HG03439 (cell line): ENCODE measurements at regions not wholly inside any gene's neighbourhood (a gene's known extent, or its start where the extent isn't known, plus 50 kb on each side); places are given as distances from the start of the nearest gene placed in this dataset.

Source experiments
- ATAC-seq: cut with Tn5 transposase; IDR thresholded peaks from one replicate; pipeline ENCODE4 v1.9.1; 2021; ENCODE audit warnings: mild to moderate bottlenecking, moderate library complexity; ENCODE audit not compliant: unreplicated experiment

DNA sequence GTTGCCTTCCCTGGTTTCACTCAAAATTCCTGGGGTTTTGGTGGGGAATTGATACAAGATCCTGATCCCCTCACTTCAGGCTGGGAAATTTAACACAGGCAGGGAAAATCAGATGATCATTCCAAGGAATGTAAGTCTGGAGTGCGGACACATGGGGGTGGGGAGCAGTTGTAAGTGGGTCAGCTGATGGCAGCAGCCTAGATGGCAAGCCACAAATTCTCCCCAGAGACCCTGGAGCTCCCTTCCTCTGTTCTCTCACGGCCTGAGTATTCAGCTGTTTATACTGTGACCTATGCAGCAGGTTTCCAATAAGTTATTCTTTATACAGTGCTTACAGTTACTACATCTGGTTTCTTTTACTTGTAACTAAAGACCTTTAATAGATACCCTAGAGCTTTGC lies 144.9 kb downstream of the SH3BGRL2 start:
- ATAC-seq, result no peak

DNA sequence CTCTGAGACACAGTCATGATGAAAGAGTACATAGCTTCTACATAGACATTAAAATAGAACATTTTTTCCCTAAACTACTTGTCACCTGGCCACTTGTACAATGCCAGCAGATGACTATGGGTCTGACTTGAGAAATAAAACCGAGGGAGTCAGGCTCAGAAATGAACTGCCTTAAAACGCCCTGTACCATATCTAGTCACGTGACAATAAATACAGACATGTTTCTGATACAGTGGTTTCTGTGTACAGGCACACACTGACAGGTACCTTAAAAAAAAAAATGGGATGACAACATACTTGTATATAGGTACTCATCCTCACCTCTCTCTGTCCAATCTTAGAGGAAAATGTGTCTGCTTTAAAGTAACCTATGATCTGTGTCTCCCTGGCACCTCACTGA lies 144.1 kb downstream of the SH3BGRL2 start:
- no peak for ATAC-seq

DNA sequence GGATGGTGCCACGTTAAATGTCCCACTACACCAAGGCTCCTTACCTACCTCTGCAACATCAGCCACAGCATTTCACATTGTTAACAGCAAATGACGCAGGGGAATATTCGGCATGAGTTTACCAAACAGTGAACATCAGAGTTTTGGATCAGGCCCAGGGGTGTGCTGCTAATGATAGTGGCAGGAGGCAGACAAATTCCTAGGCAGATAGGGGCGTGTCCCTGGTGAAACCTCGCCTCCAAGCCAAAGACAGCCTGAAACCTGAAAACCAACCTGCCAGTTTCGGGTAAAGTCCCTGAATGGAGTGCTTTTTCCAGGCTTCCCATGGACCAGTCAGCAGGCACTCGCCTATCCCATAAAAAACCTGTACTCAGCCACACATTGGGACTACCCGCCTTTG lies 133.6 kb downstream of the SH3BGRL2 start:
- ATAC-seq, result no peak

DNA sequence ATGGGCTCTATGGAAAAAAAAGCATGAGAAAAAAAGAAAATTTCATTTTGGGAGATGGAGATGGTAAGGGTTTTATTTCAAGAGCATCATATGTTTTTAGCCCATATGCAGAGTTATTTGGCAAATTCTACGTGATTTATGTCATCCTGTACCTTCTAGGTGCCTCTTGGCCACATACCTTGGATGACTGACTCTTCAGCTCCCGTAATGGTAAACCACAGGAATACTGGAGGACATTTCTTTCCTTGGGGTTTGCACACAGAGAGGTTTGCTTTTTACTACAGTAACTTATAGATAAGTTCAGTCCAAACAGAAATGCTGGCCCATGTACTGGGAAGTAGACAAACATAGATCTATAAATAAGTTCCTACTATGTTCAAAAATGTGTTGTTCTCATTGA lies 132.2 kb downstream of the SH3BGRL2 start:
- ATAC-seq, result no peak

DNA sequence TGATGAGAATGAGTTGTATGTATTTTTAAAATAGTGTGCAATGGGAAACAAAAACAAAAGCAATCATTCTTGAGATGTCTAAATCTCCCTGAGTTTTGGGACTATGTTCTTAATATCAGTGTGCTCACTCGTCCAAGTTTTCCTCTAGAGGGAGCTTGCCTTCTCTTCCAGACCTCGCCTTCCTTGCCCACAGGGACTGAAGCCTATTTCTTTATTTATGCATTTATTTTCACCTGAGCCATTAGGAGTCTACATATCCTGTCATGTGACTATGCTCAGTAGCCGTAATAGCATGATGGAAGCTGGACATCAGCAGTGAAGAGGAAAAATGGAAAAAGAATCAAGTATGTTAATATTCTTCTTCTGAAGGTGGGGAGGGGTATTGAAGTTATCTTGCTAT lies 131.2 kb downstream of the SH3BGRL2 start:
- ATAC-seq, result no peak

DNA sequence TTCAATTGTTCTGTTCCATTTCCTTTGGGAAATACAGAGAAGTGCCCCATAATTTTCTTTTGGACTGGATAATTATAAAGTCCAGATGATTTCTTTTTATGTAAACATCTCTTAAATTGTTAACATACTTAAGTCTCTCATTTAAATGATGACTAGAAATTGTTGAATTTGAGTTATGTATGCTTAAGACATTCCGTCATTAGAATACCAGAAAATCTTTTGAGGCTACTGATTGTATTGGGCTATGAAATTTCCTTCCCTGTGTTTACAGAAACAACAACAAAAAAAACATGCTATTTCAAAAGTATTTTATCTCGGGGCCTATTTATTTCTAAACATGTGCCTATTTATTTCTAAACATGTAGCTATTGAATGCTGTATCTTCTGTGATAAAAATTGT lies 125.4 kb downstream of the SH3BGRL2 start:
- no peak for ATAC-seq

DNA sequence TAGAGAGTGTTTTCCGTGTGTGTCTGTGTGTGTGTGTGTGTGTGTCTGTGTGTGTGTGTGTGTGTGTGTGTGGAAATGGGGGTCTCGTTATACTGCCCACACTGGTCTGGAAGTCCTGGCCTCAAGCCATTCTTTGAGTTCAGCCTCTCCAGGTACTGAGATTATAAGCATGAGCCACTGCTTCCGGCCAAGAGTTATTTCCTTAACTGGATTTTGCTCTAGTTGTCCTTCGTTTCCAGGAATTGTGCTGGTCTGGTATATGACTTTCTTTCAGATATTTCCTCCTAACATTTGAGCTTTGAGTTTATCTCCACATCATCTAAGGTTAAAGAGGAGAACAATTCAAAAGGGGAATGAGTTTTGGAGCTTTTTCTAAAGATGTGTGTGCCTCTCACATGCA lies 124.8 kb downstream of the SH3BGRL2 start:
- no peak for ATAC-seq
